ENCODE measurements at regions not wholly inside any gene's neighbourhood (a gene's known extent, or its start where the extent isn't known, plus 50 kb on each side); places are given as distances from the start of the nearest gene placed in this dataset.

GRCh38 chr9:135009051-135009560 lies 78.4 kb upstream of the OLFM1 start:
- Histone ChIP-seq H3K79me2 (ENCODE audit: low read length) (no peaks in the 10 kb centered on the region), H3K4me1 (ENCODE audit: insufficient read depth, low read length) (no peaks in the 10 kb centered on the region), H3F3A (ENCODE audit: low read length, unreplicated experiment) (no peaks in the 10 kb centered on the region), H3K4me3 (ENCODE audit: low read length) (no peak overlapping the region), H4K20me1 (ENCODE audit: low read length) (no peaks in the 10 kb centered on the region), H3K27ac (ENCODE audit: low read length) (no peak overlapping the region), H3K4me2 (ENCODE audit: low read length) (no peak overlapping the region), H3K27me3 (ENCODE audit: low read length) (peaks cover 7% of the 10 kb centered on the region; the same call in 1 of the 2 replicates), H3K9me3 (ENCODE audit: low read length) (no peaks in the 10 kb centered on the region), H2AFZ (ENCODE audit: low read length) (no peak overlapping the region), H3K36me3 (ENCODE audit: low read depth, low read length) (no peaks in the 10 kb centered on the region), H3K9ac (ENCODE audit: low read length) (no peak overlapping the region), H3K9me2 (replicated peaks; ENCODE audit: low read length) (no peaks in the 10 kb centered on the region)
- CTCF ChIA-PET, result no interaction called here
- DNase-seq (no peak), ATAC-seq (no peak)
- TF ChIP-seq EZH2phosphoT487 (IDR thresholded peaks at IDR 0.05; ENCODE audit: borderline replicate concordance, low read length) (no peak), CTCF (conservative IDR thresholded peaks at IDR 0.05; ENCODE audit: low read depth, low read length) (no peak), EZH2 (IDR thresholded peaks at IDR 0.05; ENCODE audit: low read length, unreplicated experiment) (no peak)
- POLR2A ChIA-PET (ENCODE audit: unreplicated experiment), result no interaction called here
- BruUV-seq (replicated peaks), result no TSS peak
- intact Hi-C loops (cut with micrococcal nuclease), result no loop called here

GRCh38 chr9:135009794-135010585 lies 77.5 kb upstream of the OLFM1 start:
- Histone ChIP-seq H3K36me3 (ENCODE audit: low read depth, low read length) (no peaks in the 10 kb centered on the region), H3K9me3 (ENCODE audit: low read length) (no peaks in the 10 kb centered on the region), H3K4me2 (ENCODE audit: low read length) (no peak overlapping the region), H4K20me1 (ENCODE audit: low read length) (no peaks in the 10 kb centered on the region), H3K79me2 (ENCODE audit: low read length) (no peaks in the 10 kb centered on the region), H3K4me1 (ENCODE audit: insufficient read depth, low read length) (no peaks in the 10 kb centered on the region), H3K9ac (ENCODE audit: low read length) (no peak overlapping the region), H3K9me2 (replicated peaks; ENCODE audit: low read length) (no peaks in the 10 kb centered on the region), H3F3A (ENCODE audit: low read length, unreplicated experiment) (no peaks in the 10 kb centered on the region), H2AFZ (ENCODE audit: low read length) (no peak overlapping the region), H3K27ac (ENCODE audit: low read length) (no peak overlapping the region), H3K27me3 (ENCODE audit: low read length) (peaks cover 16% of the 10 kb centered on the region; the same call in 1 of the 2 replicates), H3K4me3 (ENCODE audit: low read length) (no peak overlapping the region)
- CTCF ChIA-PET, result no interaction called here
- DNase-seq (no peak), ATAC-seq (no peak)
- no TSS peak for BruUV-seq (replicated peaks)
- TF ChIP-seq CTCF (conservative IDR thresholded peaks at IDR 0.05; ENCODE audit: low read depth, low read length) (no peak), EZH2 (IDR thresholded peaks at IDR 0.05; ENCODE audit: low read length, unreplicated experiment) (no peak)
- intact Hi-C loops (cut with micrococcal nuclease), result no loop called here
- POLR2A ChIA-PET (ENCODE audit: unreplicated experiment), result no interaction called here

DNA sequence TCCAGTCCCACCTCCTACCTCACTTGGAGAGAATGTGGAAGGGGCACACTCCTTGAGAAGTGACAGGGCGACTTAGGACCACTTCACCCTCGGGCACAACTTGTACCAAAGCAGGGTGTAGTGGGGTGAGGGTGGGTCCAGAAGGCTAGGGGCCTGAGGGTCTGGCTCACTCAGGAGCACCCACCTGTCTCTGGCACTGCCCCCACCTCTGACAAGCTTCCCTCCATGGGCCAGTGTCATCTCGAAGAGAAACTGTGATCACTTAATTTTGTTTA lies 76.9 kb upstream of the OLFM1 start:
- Histone ChIP-seq H3K27me3 (ENCODE audit: low read length) (peaks cover 20% of the 10 kb centered on the region; the same call in 1 of the 2 replicates), H2AFZ (ENCODE audit: low read length) (no peak overlapping the region), H3K4me3 (ENCODE audit: low read length) (no peak overlapping the region), H3K9me2 (replicated peaks; ENCODE audit: low read length) (no peaks in the 10 kb centered on the region), H3K79me2 (ENCODE audit: low read length) (no peaks in the 10 kb centered on the region), H4K20me1 (ENCODE audit: low read length) (no peaks in the 10 kb centered on the region), H3K9me3 (ENCODE audit: low read length) (no peaks in the 10 kb centered on the region), H3K4me2 (ENCODE audit: low read length) (no peak overlapping the region), H3K36me3 (ENCODE audit: low read depth, low read length) (no peaks in the 10 kb centered on the region), H3K4me1 (ENCODE audit: insufficient read depth, low read length) (no peaks in the 10 kb centered on the region), H3K27ac (ENCODE audit: low read length) (no peak overlapping the region), H3K9ac (ENCODE audit: low read length) (no peak overlapping the region), H3F3A (ENCODE audit: low read length, unreplicated experiment) (no peaks in the 10 kb centered on the region)
- BruUV-seq (replicated peaks), result no TSS peak
- ChIA-PET CTCF (no interaction called here), POLR2A (ENCODE audit: unreplicated experiment) (no interaction called here)
- ATAC-seq (no peak), DNase-seq (no peak)
- intact Hi-C loops (cut with micrococcal nuclease), result no loop called here
- no peak for TF ChIP-seq EZH2phosphoT487 (IDR thresholded peaks at IDR 0.05; ENCODE audit: borderline replicate concordance, low read length)
- TF ChIP-seq EZH2 (IDR thresholded peaks at IDR 0.05; ENCODE audit: low read length, unreplicated experiment), result no peak
- TF ChIP-seq CTCF (conservative IDR thresholded peaks at IDR 0.05; ENCODE audit: low read depth, low read length), result no peak

Data from PC-3 (cell line).